K562 (cell line): ENCODE measurements at regions not wholly inside any gene's neighbourhood (a gene's known extent, or its start where the extent isn't known, plus 50 kb on each side); places are given as distances from the start of the nearest gene placed in this dataset.

Source experiments
- JUN ChIP-seq, 2 experiments: sonication (generic) in 1 of 2; formaldehyde crosslinking in 1 of 2; IDR thresholded peaks; 2 replicates each; pipeline versions ENCODE4 v1.6.1 to v1.8.0; 2012 to 2022; ENCODE audit warnings: borderline replicate concordance in 2 of 2, mild to moderate bottlenecking in 2 of 2, improper control_type of control experiment in 1 of 2, low read depth in 1 of 2, low read length in 1 of 2, missing genetic modification reagents in 1 of 2
- RAD21 ChIP-seq, 2 experiments: fragments of 250-450 bp in 1 of 2; fragments of 450-650 bp in 1 of 2; sonication (Bioruptor Pico) in 1 of 2; formaldehyde crosslinking in 1 of 2; IDR thresholded peaks in 1 of 2; conservative IDR thresholded peaks in 1 of 2; 2 replicates each; pipeline versions ENCODE4 v1.4.0 to v1.8.0; 2020 to 2022; ENCODE audit warnings: mild to moderate bottlenecking in 2 of 2, moderate library complexity in 1 of 2

DNA sequence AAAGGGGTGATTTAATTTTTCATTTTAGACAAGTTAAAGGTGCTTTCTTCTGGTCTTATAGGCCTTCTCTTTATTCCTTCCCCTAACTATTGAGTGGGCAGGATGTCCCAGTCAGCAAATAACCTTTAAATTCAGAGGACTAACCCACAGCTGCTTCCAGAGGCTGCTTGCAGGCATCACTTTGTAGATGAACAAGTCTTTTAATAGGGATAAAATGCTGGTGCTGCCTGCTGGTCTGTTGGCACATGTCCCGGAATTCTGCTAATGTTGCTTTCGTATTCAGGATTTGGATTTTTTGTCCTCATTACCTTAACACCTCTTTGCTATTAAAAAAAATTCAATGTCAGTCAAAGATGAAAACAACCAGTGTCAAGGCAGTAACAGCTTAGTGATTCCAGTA is 132.7 kb upstream of the KL start:
- TF ChIP-seq RAD21 (CRISPR knock-in tag; conservative IDR thresholded peaks at IDR 0.05 in 1 of 2, IDR thresholded peaks at IDR 0.05 in 1 of 2) = no peak
- no peak for TF ChIP-seq JUN (IDR thresholded peaks at IDR 0.05; ENCODE audit: borderline replicate concordance, low read depth, low read length)
- TF ChIP-seq JUN (CRISPR knock-in tag; IDR thresholded peaks at IDR 0.05; ENCODE audit: borderline replicate concordance) = no peak
